OCI-LY1 (cell line): ENCODE measurements at regions not wholly inside any gene's neighbourhood (a gene's known extent, or its start where the extent isn't known, plus 50 kb on each side); places are given as distances from the start of the nearest gene placed in this dataset.

Experiments used
- H2AFZ ChIP-seq: fragments of 200-600 bp; sonication (generic), shearing (Covaris generic); 2 replicates; pipeline ENCODE4 v1.6.0; 2014; ENCODE audit warnings: antibody characterized with exemption, mild to moderate bottlenecking, low read length
- H3F3A ChIP-seq: fragments of 200-600 bp; sonication (generic), shearing (Covaris generic); 2 replicates; pipeline ENCODE4 v1.6.0; 2014; ENCODE audit warnings: mild to moderate bottlenecking, antibody characterized with exemption, low read length, moderate library complexity; ENCODE audit not compliant: insufficient read depth
- H3K27ac ChIP-seq: fragments of 200-600 bp; sonication (generic); 2 replicates; pipeline ENCODE4 v1.5.1; 2014; ENCODE audit warnings: low read length, mixed run types, mild to moderate bottlenecking, low read depth; ENCODE audit not compliant: poor library complexity, severe bottlenecking
- H3K27me3 ChIP-seq: fragments of 200-600 bp; sonication (generic); 2 replicates; pipeline ENCODE4 v1.6.0; 2014; ENCODE audit warnings: antibody characterized with exemption, mild to moderate bottlenecking, low read length, moderate library complexity; ENCODE audit not compliant: insufficient read depth
- H3K36me3 ChIP-seq: fragments of 200-600 bp; sonication (generic); 2 replicates; pipeline ENCODE4 v1.6.1; 2014; ENCODE audit warnings: mild to moderate bottlenecking, antibody characterized with exemption, low read length, moderate library complexity, mixed read lengths; ENCODE audit not compliant: insufficient read depth
- H3K4me1 ChIP-seq: fragments of 200-600 bp; sonication (generic); 2 replicates; pipeline ENCODE4 v1.5.1; 2014; ENCODE audit warnings: mild to moderate bottlenecking, low read length, moderate library complexity; ENCODE audit not compliant: insufficient read depth, severe bottlenecking
- H3K4me2 ChIP-seq: fragments of 200-600 bp; sonication (generic), shearing (Covaris generic); 2 replicates; pipeline ENCODE4 v1.6.1; 2014; ENCODE audit warnings: low read length
- H3K4me3 ChIP-seq: fragments of 200-600 bp; sonication (generic); 2 replicates; pipeline ENCODE4 v1.5.1; 2014; ENCODE audit warnings: low read length, low read depth, mild to moderate bottlenecking, mixed read lengths; ENCODE audit not compliant: poor library complexity, severe bottlenecking
- H3K79me2 ChIP-seq: fragments of 200-600 bp; shearing (Covaris generic); 2 replicates; pipeline ENCODE4 v1.6.1; 2016; ENCODE audit warnings: mixed run types, low read length, mixed read lengths; ENCODE audit not compliant: insufficient read depth
- H3K9ac ChIP-seq: fragments of 200-600 bp; sonication (generic), shearing (Covaris generic); 2 replicates; pipeline ENCODE4 v1.6.1; 2014; ENCODE audit warnings: mild to moderate bottlenecking, low read length, mixed read lengths
- H3K9me2 ChIP-seq: fragments of 200-600 bp; sonication (generic), shearing (Covaris generic); 2 replicates; pipeline ENCODE4 v1.6.1; 2014; ENCODE audit warnings: low read depth, mild to moderate bottlenecking, low read length, mixed read lengths
- H3K9me3 ChIP-seq: fragments of 200-600 bp; shearing (Covaris generic); 2 replicates; pipeline ENCODE4 v1.6.1; 2014; ENCODE audit warnings: low read length, mixed read lengths
- H4K20me1 ChIP-seq: fragments of 200-600 bp; sonication (generic), shearing (Covaris generic); 2 replicates; pipeline ENCODE4 v1.6.0; 2016; ENCODE audit warnings: mild to moderate bottlenecking, low read length; ENCODE audit not compliant: insufficient read depth
- EZH2 ChIP-seq: fragments of 200-600 bp; sonication (generic), shearing (Covaris generic); IDR thresholded peaks from 2 replicates; pipeline ENCODE4 v1.8.0; 2017; ENCODE audit warnings: borderline replicate concordance, mixed run types, mild to moderate bottlenecking, antibody characterized with exemption, low read length, moderate library complexity, mixed read lengths
- TF ChIP-seq, protein P1 (sequence below): fragments of 200-600 bp; sonication (generic), shearing (Covaris generic); IDR thresholded peaks from 2 replicates; pipeline ENCODE4 v1.5.1; 2017; ENCODE audit warnings: mild to moderate bottlenecking, antibody characterized with exemption, low read length, moderate library complexity, mixed read lengths

DNA sequence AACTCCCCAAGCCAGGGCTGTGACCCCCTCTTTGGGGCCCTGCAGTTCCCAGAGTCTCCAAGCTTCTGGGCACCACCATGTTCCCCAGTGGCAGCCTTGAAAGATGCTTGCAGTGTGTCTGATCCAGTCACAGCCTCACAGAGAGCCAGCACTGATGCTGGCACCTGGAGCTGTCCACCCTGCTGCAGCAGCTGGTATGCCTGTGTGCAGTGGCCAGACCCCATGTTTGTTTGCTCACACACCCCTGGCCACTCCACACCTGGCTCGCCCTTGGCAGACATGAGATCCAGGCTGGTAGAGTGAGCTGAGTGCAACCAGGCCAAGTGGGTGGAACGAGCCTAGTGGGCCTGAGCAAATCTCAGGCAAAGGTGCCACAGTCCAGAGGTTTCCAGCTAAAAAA is 106.0 kb downstream of the C9orf50 start:
- Histone ChIP-seq H3K36me3 (no peaks in the 10 kb centered on the region), H3K79me2 (no peaks in the 10 kb centered on the region), H3K4me2 (no peak overlapping the region), H2AFZ (no peak overlapping the region), H3K9me3 (peaks cover 18% of the 10 kb centered on the region), H3F3A (no peaks in the 10 kb centered on the region), H3K9ac (no peak overlapping the region), H3K9me2 (no peaks in the 10 kb centered on the region), H3K27me3 (no peaks in the 10 kb centered on the region; the same call in 1 of the 2 replicates), H3K27ac (no peak overlapping the region), H3K4me3 (no peak overlapping the region), H4K20me1 (no peaks in the 10 kb centered on the region), H3K4me1 (no peaks in the 10 kb centered on the region)
- no peak for TF ChIP-seq EZH2
- TF ChIP-seq, protein P1, sequence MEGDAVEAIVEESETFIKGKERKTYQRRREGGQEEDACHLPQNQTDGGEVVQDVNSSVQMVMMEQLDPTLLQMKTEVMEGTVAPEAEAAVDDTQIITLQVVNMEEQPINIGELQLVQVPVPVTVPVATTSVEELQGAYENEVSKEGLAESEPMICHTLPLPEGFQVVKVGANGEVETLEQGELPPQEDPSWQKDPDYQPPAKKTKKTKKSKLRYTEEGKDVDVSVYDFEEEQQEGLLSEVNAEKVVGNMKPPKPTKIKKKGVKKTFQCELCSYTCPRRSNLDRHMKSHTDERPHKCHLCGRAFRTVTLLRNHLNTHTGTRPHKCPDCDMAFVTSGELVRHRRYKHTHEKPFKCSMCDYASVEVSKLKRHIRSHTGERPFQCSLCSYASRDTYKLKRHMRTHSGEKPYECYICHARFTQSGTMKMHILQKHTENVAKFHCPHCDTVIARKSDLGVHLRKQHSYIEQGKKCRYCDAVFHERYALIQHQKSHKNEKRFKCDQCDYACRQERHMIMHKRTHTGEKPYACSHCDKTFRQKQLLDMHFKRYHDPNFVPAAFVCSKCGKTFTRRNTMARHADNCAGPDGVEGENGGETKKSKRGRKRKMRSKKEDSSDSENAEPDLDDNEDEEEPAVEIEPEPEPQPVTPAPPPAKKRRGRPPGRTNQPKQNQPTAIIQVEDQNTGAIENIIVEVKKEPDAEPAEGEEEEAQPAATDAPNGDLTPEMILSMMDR, result no peak

DNA sequence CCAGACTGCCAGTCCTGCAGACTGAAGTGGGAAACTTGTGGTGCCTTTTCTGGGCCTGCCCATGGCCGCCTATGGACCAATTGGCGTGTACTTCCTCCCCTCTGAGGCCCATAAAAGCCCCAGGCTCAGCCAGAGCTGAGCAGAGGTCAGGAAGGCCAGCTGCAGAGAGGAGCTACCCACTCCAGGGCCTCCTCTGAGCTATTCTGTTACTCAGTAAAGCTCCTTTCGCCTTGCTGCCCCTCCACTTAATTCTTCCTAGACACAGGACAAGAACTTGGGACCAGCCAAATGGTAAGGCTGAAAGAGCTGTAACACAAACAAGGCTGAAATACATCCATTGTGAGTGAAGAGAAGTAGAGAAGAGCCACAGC is 106.4 kb downstream of the C9orf50 start:
- no peak overlapping the region for H3K4me2 ChIP-seq
- H3K9me2 ChIP-seq, result no peaks in the 10 kb centered on the region
- H3K4me1 ChIP-seq, result no peaks in the 10 kb centered on the region
- H2AFZ ChIP-seq, result no peak overlapping the region
- no peaks in the 10 kb centered on the region for H4K20me1 ChIP-seq
- H3K27me3 ChIP-seq, result no peaks in the 10 kb centered on the region; the same call in 1 of the 2 replicates
- H3K36me3 ChIP-seq, result no peaks in the 10 kb centered on the region
- H3K4me3 ChIP-seq, result no peak overlapping the region
- peaks cover 18% of the 10 kb centered on the region for H3K9me3 ChIP-seq
- no peak overlapping the region for H3K27ac ChIP-seq
- no peaks in the 10 kb centered on the region for H3F3A ChIP-seq
- TF ChIP-seq EZH2, result no peak
- TF ChIP-seq, protein P1, result no peak
- H3K9ac ChIP-seq, result no peak overlapping the region
- no peaks in the 10 kb centered on the region for H3K79me2 ChIP-seq

DNA sequence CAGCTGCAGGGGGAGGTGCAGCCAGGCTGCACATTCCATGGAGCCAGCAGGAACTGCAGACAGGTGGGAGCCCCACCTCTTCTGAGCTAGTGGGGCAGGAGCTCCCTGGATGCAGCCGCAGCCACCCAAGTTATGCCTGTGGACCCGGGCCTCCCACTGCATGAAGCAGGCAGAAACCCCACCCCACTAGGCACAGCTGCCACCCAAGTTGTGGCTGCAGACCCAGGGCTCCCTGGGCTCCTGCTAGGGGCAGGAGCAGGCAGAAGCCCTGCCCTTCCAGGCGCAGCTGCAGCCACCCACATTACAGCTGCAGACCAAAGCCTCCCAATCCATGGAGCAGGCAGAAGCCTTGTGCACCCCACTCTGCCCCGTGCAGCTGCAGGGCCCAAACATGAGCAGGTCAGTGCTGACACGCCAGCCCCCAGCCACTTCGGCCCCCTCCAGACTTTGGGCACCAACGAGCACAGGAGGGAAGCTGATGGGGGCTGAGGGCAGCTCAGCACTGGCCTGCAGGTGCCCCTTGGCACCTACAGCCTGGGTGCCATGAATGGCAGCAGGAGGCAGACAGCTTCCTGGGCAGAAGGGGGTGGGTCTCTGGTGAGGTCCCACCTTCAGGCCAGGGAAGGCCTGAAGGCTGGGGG is 106.9 kb downstream of the C9orf50 start:
- Histone ChIP-seq H3K27me3 (no peaks in the 10 kb centered on the region; the same call in 1 of the 2 replicates), H3K79me2 (no peaks in the 10 kb centered on the region), H3K9me3 (peaks cover 18% of the 10 kb centered on the region)

More for the DNA sequence above, 106.9 kb downstream of the C9orf50 start:
- Histone ChIP-seq H2AFZ (no peak overlapping the region), H3K4me2 (no peak overlapping the region), H3F3A (no peaks in the 10 kb centered on the region), H3K4me1 (no peaks in the 10 kb centered on the region), H3K9me2 (no peaks in the 10 kb centered on the region), H3K4me3 (no peak overlapping the region), H3K36me3 (no peaks in the 10 kb centered on the region), H3K9ac (no peak overlapping the region), H3K27ac (no peak overlapping the region), H4K20me1 (no peaks in the 10 kb centered on the region)
- TF ChIP-seq, protein P1, result no peak
- TF ChIP-seq EZH2, result no peak
